Stimulated activated naive B cell treated with anti-CD40 and anti-IgM and Interleukin-4, amounts not matched to agents 10 μg/mL and 1 μg/mL and 100 μg/mL, for 72 hours (primary cell): ENCODE measurements at regions not wholly inside any gene's neighbourhood (a gene's known extent, or its start where the extent isn't known, plus 50 kb on each side); places are given as distances from the start of the nearest gene placed in this dataset.

ENCODE experiments used
- ATAC-seq, 2 donors: fragments of 150-1000 bp; cut with Tn5 transposase; replicated peaks; 2 replicates each; pipeline ENCODE4 v1.10.0; 2021; ENCODE audit warnings: moderate library complexity in 1 of 2
- DNase-seq: peaks from one replicate; pipeline ENCODE4 v3.0.0; 2021
- H3K27ac Mint-ChIP-seq: one replicate; pipeline ENCODE4 v1.8.0; 2022; ENCODE audit warnings: mild to moderate bottlenecking, mixed read lengths
- H3K27me3 Mint-ChIP-seq, 2 donors: one replicate each; pipeline ENCODE4 v1.8.0; 2022; ENCODE audit warnings: mixed read lengths in 2 of 2
- H3K36me3 Mint-ChIP-seq, 2 donors: one replicate each; pipeline ENCODE4 v1.8.0; 2022; ENCODE audit warnings: mixed read lengths in 2 of 2, mild to moderate bottlenecking in 1 of 2
- H3K4me1 Mint-ChIP-seq, 2 donors: one replicate each; pipeline ENCODE4 v1.8.0; 2022; ENCODE audit warnings: mixed read lengths in 2 of 2, mild to moderate bottlenecking in 1 of 2
- H3K4me3 Mint-ChIP-seq, 2 donors: one replicate each; pipeline ENCODE4 v1.8.0; 2022; ENCODE audit warnings: mild to moderate bottlenecking in 2 of 2, mixed read lengths in 2 of 2, moderate library complexity in 1 of 2
- H3K9me3 Mint-ChIP-seq, 2 donors: one replicate each; pipeline ENCODE4 v1.8.0; 2022; ENCODE audit warnings: mixed read lengths in 2 of 2, mild to moderate bottlenecking in 1 of 2

- ATAC-seq, result no peak
- Mint-ChIP-seq H3K27ac (no peak overlapping the region), H3K9me3 (no peaks in the 10 kb centered on the region), H3K36me3 (no peaks in the 10 kb centered on the region), H3K4me3 (no peak overlapping the region), H3K27me3 (peaks cover 4 to 6% of the 10 kb centered on the region in 2 donors), H3K4me1 (no peaks in the 10 kb centered on the region)
- no peak for DNase-seq
Measured at GRCh38 chr9:86997156-86997555, 49.9 kb upstream of the GAS1 start.

GRCh38 chr9:86997951-86998350, 50.6 kb upstream of the GAS1 start:
- Mint-ChIP-seq H3K27ac (no peak overlapping the region), H3K4me1 (no peaks in the 10 kb centered on the region), H3K9me3 (peaks cover 0 to 4% of the 10 kb centered on the region in 2 donors), H3K4me3 (no peak overlapping the region), H3K27me3 (peaks cover under 1 to 4% of the 10 kb centered on the region in 2 donors), H3K36me3 (no peaks in the 10 kb centered on the region)
- no peak for DNase-seq
- no peak for ATAC-seq

- no peak overlapping the region for H3K27ac Mint-ChIP-seq
- DNase-seq, result no peak
- H3K27me3 Mint-ChIP-seq, result peaks cover 0 to 4% of the 10 kb centered on the region in 2 donors
- H3K9me3 Mint-ChIP-seq, result peaks cover 0 to 5% of the 10 kb centered on the region in 2 donors
- H3K4me1 Mint-ChIP-seq, result no peaks in the 10 kb centered on the region
- no peaks in the 10 kb centered on the region for H3K36me3 Mint-ChIP-seq
- no peak overlapping the region for H3K4me3 Mint-ChIP-seq
- no peak for ATAC-seq
Measured at GRCh38 chr9:87002517-87002916, 55.2 kb upstream of the GAS1 start.

GRCh38 chr9:87004016-87004415, 56.7 kb upstream of the GAS1 start:
- DNase-seq, result no peak
- peaks cover 0 to 4% of the 10 kb centered on the region in 2 donors for H3K27me3 Mint-ChIP-seq
- H3K4me1 Mint-ChIP-seq, result no peaks in the 10 kb centered on the region
- peaks cover 0 to 5% of the 10 kb centered on the region in 2 donors for H3K9me3 Mint-ChIP-seq
- H3K36me3 Mint-ChIP-seq, result no peaks in the 10 kb centered on the region
- ATAC-seq, result no peak
- H3K4me3 Mint-ChIP-seq, result no peak overlapping the region
- no peak overlapping the region for H3K27ac Mint-ChIP-seq

GRCh38 chr9:87006956-87007355, 59.6 kb upstream of the GAS1 start:
- Mint-ChIP-seq H3K4me3 (no peak overlapping the region), H3K9me3 (peaks cover 0 to 5% of the 10 kb centered on the region in 2 donors), H3K4me1 (no peaks in the 10 kb centered on the region)

GRCh38 chr9:87007711-87008366, 60.5 kb upstream of the GAS1 start:
- no peak for ATAC-seq
- Mint-ChIP-seq H3K27ac (no peak overlapping the region), H3K9me3 (peaks cover 0 to 2% of the 10 kb centered on the region in 2 donors), H3K4me1 (no peaks in the 10 kb centered on the region), H3K36me3 (no peaks in the 10 kb centered on the region), H3K4me3 (no peak overlapping the region), H3K27me3 (peaks cover 0 to 4% of the 10 kb centered on the region in 2 donors)
- no peak for DNase-seq

More at GRCh38 chr9:87006956-87007355, 59.6 kb upstream of the GAS1 start:
- ATAC-seq (no peak), DNase-seq (no peak)
- H3K27ac Mint-ChIP-seq, result no peak overlapping the region
- peaks cover 0 to 4% of the 10 kb centered on the region in 2 donors for H3K27me3 Mint-ChIP-seq
- H3K36me3 Mint-ChIP-seq, result no peaks in the 10 kb centered on the region

GRCh38 chr9:87008667-87009066, 61.4 kb upstream of the GAS1 start:
- Mint-ChIP-seq H3K36me3 (no peaks in the 10 kb centered on the region), H3K27ac (no peak overlapping the region), H3K27me3 (peaks cover 0 to 4% of the 10 kb centered on the region in 2 donors), H3K4me1 (no peaks in the 10 kb centered on the region), H3K9me3 (peaks cover 0 to 2% of the 10 kb centered on the region in 2 donors), H3K4me3 (no peak overlapping the region)
- ATAC-seq (no peak), DNase-seq (no peak)

- ATAC-seq (no peak), DNase-seq (no peak)
- no peaks in the 10 kb centered on the region for H3K4me1 Mint-ChIP-seq
- H3K36me3 Mint-ChIP-seq, result no peaks in the 10 kb centered on the region
- H3K27me3 Mint-ChIP-seq, result peaks cover 0 to 4% of the 10 kb centered on the region in 2 donors
- H3K27ac Mint-ChIP-seq, result no peak overlapping the region
- H3K9me3 Mint-ChIP-seq, result peaks cover 0 to 2% of the 10 kb centered on the region in 2 donors
- no peak overlapping the region for H3K4me3 Mint-ChIP-seq
Measured at GRCh38 chr9:87010626-87011025, 63.3 kb upstream of the GAS1 start.

GRCh38 chr9:87011551-87011950, 64.2 kb upstream of the GAS1 start:
- H3K4me1 Mint-ChIP-seq, result no peaks in the 10 kb centered on the region
- ATAC-seq, result no peak
- DNase-seq, result no peak
- H3K9me3 Mint-ChIP-seq, result peaks cover 0 to 3% of the 10 kb centered on the region in 2 donors
- H3K27me3 Mint-ChIP-seq, result peaks cover 0 to 4% of the 10 kb centered on the region in 2 donors
- no peaks in the 10 kb centered on the region for H3K36me3 Mint-ChIP-seq
- H3K4me3 Mint-ChIP-seq, result no peak overlapping the region
- H3K27ac Mint-ChIP-seq, result no peak overlapping the region

- peaks cover 0 to 7% of the 10 kb centered on the region in 2 donors for H3K9me3 Mint-ChIP-seq
Measured at GRCh38 chr9:87013490-87013889, 66.2 kb upstream of the GAS1 start.

GRCh38 chr9:87014436-87014835, 67.1 kb upstream of the GAS1 start:
- DNase-seq (no peak), ATAC-seq (no peak)
- Mint-ChIP-seq H3K27me3 (no peaks in the 10 kb centered on the region), H3K27ac (no peak overlapping the region), H3K36me3 (no peaks in the 10 kb centered on the region), H3K4me1 (no peaks in the 10 kb centered on the region), H3K9me3 (peaks cover 0 to 7% of the 10 kb centered on the region in 2 donors), H3K4me3 (no peak overlapping the region)

More at GRCh38 chr9:87013490-87013889, 66.2 kb upstream of the GAS1 start:
- Mint-ChIP-seq H3K4me3 (no peak overlapping the region), H3K27ac (no peak overlapping the region), H3K36me3 (no peaks in the 10 kb centered on the region), H3K27me3 (no peaks in the 10 kb centered on the region), H3K4me1 (no peaks in the 10 kb centered on the region)
- DNase-seq (no peak), ATAC-seq (no peak)

- ATAC-seq, result no peak
Measured at GRCh38 chr9:87016681-87017080, 69.4 kb upstream of the GAS1 start.

GRCh38 chr9:87020169-87020950, 73.1 kb upstream of the GAS1 start:
- Mint-ChIP-seq H3K4me1 (no peaks in the 10 kb centered on the region), H3K27me3 (peaks cover 0 to 3% of the 10 kb centered on the region in 2 donors), H3K27ac (no peak overlapping the region), H3K36me3 (no peaks in the 10 kb centered on the region), H3K4me3 (no peak overlapping the region), H3K9me3 (peaks cover 3 to 7% of the 10 kb centered on the region in 2 donors)
- ATAC-seq, result no peak
- DNase-seq, result no peak

More at GRCh38 chr9:87016681-87017080, 69.4 kb upstream of the GAS1 start:
- no peak overlapping the region for H3K27ac Mint-ChIP-seq
- peaks cover 0 to 7% of the 10 kb centered on the region in 2 donors for H3K9me3 Mint-ChIP-seq
- no peaks in the 10 kb centered on the region for H3K36me3 Mint-ChIP-seq
- H3K4me3 Mint-ChIP-seq, result no peak overlapping the region
- DNase-seq, result no peak
- no peaks in the 10 kb centered on the region for H3K4me1 Mint-ChIP-seq
- no peaks in the 10 kb centered on the region for H3K27me3 Mint-ChIP-seq

- Mint-ChIP-seq H3K27me3 (peaks cover 0 to 4% of the 10 kb centered on the region in 2 donors), H3K9me3 (peaks cover 4% of the 10 kb centered on the region in 2 donors), H3K4me1 (no peaks in the 10 kb centered on the region), H3K27ac (no peak overlapping the region), H3K36me3 (no peaks in the 10 kb centered on the region), H3K4me3 (no peak overlapping the region)
- no peak for ATAC-seq
- DNase-seq, result no peak
Measured at GRCh38 chr9:87022178-87022577, 74.9 kb upstream of the GAS1 start.

GRCh38 chr9:87026204-87026603, 78.9 kb upstream of the GAS1 start:
- peaks cover 4 to 5% of the 10 kb centered on the region in 2 donors for H3K9me3 Mint-ChIP-seq
- H3K4me1 Mint-ChIP-seq, result no peaks in the 10 kb centered on the region
- ATAC-seq (no peak), DNase-seq (no peak)
- no peak overlapping the region for H3K27ac Mint-ChIP-seq
- no peak overlapping the region for H3K4me3 Mint-ChIP-seq
- H3K36me3 Mint-ChIP-seq, result no peaks in the 10 kb centered on the region
- peaks cover 0 to 4% of the 10 kb centered on the region in 2 donors for H3K27me3 Mint-ChIP-seq
